ENCODE measurements at regions not wholly inside any gene's neighbourhood (a gene's known extent, or its start where the extent isn't known, plus 50 kb on each side); places are given as distances from the start of the nearest gene placed in this dataset.

DNA sequence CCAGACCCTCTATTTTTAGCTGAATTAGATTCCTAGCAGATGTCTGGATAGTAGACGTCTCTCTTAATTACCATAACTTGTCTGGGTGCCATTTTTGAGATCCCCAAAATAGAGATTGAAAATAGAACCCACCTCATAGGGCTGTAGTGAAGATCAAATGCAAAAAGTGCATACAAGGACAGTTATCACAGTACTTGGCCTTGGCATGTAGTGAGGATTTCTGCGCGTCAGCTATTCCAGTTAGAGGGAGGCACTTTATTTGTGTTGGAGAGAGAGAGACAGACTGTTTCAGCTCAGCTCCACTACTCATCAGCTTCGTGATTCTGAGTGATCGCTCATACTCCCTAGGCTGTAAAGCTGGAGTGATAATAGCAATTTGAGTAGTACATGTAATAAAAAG is 59.6 kb upstream of the CDH13 start:
- DNase-seq = no peak

GRCh38 chr16:82563401-82563800 is 63.4 kb upstream of the CDH13 start:
- DNase-seq = no peak

DNA sequence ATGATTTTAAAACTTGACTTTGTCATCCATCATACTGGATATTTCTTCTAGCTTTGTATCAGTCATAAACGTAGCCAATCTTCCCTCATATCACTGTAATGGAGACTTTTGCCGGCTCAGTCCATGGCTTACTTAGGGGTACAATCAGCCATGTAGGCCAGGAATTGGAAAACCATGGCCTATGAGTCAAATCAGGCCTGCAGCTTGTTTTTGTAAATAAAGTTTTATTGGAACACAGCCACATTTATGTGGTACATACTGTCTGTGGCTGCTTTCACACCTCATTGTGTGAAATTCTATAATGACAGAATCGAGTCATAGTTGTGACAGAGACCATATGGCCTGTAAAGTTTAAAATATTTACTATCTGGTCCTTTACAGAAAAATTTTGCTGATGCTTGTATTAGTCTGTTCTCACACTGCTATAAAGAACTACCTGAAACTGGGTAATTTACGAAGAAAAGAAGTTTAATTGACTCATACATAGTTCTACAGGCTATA is 64.5 kb upstream of the CDH13 start:
- DNase-seq = no peak

GRCh38 chr16:82560805-82561325 is 65.9 kb upstream of the CDH13 start:
- no peak for DNase-seq

DNA sequence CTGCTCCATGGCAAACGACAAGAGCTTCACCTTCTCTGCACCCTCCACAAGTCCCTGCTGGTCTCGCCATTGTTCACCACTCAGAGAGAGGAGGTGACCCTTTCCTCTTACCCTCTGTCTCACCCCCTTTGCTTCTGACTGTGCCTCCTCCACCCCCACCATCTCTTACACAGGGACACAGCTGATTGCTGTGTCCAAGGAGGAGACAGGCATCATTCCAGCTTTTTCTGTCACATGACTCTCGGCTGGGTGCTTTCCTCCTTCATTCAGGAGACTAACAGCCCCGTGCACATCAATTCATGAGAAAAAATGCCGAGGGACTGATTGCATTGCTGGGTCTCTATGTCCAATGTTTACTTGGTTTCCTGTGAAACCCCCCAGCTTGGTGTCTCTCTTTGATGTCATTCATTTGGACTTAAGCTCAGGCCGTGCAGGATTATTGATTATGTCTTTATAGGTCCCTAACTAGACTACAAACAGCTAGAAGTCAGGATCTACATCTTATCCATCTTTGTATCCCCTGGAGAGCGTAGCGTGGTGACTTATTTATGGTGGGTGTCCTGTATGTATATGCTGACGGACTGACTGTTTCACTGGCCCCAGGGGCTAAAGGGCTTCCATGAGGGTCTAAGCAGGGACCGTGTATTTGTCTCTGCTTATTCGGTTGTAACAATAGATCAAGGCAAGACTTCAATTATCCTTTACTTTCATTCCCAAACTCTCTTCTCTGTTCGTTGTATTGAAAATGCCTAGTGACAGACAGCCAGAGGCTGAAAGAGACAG is 82.2 kb upstream of the CDH13 start:
- no peak for DNase-seq

DNA sequence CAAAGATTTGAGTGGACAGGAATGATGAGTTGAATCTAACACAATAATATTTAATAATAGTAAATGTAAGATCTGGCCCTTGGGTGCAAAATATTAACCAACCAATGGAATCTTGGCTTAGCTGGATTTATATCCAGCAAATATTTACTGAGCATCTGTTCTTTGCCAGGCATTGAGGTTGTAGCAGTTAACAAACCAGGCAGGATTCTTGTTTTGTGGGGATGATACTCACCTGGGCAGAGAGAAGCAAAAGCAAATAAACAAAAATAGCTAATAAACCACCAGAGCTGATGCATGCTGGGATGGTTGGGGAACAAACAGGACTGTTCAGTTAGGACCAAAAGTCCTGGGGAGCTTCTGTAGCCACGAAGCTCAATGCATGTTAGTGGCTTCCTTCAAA is 84.1 kb upstream of the CDH13 start:
- DNase-seq = no peak

DNA sequence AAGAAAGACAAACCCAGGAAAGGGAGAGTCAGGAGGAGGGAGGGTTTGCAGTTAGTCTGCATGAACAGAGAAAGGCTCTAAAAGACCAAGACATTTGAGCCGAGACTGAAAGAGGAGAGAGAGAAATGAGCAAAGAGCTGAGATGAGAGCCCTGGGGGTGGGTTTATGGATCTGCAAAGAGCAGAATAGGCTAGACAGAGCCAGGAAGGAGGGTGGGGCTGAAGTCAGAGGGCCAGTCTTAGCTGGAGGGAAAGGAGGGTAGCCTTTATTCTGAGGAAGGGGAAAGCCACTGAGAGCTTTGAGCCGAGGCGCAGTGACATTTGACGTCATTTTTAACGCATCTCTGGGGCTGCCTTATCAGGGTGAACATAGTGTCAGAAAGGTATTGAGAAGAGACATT is 85.7 kb upstream of the CDH13 start:
- DNase-seq = no peak

DNA sequence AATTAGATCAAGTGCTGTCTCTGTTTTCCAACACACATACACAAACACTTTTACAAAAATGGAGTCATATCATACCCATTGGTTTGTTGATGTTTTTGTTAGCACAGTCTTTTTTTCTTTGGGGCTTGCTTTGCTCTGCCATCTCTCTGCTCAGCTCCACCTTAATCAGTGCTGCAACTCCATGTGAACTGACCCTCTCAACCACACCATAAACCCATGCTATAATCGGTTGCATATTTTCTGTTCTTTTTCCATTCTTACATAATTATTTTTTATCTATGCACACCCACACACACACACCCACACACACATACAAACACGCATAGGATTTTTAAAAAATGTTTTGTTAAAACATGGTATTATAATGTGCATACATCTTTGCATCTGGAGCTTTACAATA is 91.0 kb upstream of the CDH13 start:
- DNase-seq = no peak

DNA sequence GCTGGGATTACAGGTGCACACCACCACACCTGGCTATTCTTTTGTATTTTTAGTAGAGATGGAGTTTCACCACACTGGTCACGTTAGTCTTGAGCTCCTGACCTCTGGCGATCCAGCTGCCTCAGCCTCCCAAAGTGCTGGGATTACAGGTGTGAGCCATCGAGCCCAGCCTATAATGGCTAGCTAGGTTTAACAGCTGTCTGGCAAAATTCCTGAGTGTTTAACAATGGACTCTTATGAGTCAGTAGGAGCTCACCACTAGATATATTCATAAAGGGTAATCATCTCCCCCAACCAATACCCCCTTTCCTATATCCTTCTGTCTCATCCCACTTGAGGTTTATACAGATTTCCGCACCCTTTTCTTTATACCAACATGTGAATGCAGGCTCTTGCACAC is 91.5 kb upstream of the CDH13 start:
- DNase-seq = no peak

- no peak for DNase-seq
Observed at GRCh38 chr16:82533189-82533588, 93.6 kb upstream of the CDH13 start.

- DNase-seq = no peak
Observed at GRCh38 chr16:82530883-82531282, 95.9 kb upstream of the CDH13 start.

DNA sequence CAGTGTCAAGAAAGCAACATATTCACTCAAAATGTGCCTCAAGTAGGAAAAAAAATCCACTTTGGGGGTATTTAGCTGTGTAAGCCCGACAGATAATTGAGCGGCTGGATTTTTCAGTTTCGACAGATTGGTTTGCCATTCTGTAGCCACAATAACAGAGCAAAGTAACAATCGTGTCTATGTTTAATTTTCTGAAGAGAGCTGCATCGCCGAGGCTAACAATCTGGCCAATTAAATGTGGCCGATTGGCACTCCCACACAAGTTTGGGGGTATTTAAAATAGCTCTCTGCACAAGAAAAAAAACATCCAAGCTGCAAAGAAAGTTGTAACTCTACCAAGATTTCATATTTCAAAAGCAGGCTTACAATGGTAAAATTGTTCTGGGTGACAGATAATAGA is 99.7 kb upstream of the CDH13 start:
- DNase-seq = no peak

- DNase-seq = no peak
Observed at GRCh38 chr16:82524976-82525375, 101.8 kb upstream of the CDH13 start.

DNA sequence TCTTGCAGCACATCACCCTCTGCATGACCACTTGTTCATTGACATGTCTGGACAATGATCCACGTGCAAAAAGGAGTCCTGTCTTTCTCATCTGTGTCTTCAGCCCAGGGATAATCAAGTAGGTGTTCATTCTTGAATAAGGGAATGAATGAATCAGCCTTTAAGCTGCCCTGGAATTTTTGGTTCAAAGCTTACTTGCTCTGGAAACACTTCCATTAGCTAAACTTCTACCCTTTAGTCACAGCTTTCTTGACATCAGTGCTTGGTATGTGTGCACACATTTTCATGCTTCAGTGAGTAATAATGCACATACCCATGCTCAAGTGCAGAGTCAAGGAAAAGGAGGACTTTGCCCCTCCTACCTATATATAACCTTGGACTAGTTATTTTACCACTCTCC is 103.0 kb upstream of the CDH13 start:
- no peak for DNase-seq

DNA sequence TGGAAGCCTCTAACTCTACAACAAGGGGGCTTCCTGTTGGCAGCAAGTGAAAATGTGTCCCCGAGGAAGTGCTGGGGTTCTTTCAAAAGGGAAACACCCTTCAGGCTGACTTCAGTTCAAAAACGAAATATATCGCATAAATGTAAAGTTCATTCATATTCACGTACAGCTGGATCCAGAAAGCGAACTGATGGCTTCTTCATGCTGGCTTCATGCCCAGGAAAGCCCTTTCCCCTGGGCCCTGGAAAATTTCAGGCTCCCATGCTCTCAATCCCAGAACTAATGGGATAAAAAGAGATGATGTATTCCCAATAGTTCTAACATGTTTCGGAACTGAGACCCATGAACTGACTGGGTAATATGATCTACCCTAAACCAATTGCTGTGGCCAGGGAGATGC is 104.7 kb upstream of the CDH13 start:
- DNase-seq = no peak

GRCh38 chr16:82518811-82519210 is 108.0 kb upstream of the CDH13 start:
- DNase-seq = no peak

- DNase-seq = no peak
Observed at GRCh38 chr16:82514262-82514661, 112.5 kb upstream of the CDH13 start.

GRCh38 chr16:82510789-82511305 is 115.9 kb upstream of the CDH13 start:
- no peak for DNase-seq

GRCh38 chr16:82509691-82510430 is 116.9 kb upstream of the CDH13 start:
- no peak for DNase-seq

- DNase-seq = no peak
Observed at GRCh38 chr16:82506692-82507670, 119.8 kb upstream of the CDH13 start.

DNA sequence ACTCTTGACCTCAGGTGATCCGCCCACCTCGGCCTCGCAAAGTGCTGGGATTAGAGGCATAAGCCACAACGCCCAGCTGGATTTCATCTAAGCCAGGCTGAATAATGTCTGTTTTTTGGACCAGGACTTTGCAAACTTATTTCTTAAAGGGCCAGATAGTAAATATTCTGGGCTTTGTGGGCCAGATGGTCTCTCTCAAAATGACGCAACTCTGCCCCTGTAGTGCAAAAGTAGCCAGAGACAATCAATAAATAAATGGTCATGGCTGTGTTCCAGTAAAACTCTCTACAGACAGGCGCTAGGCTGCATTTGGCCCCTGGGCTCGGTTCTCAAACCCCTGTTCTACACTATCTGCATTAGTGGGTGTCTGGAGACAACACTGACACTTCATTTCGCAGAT is 121.9 kb upstream of the CDH13 start:
- no peak for DNase-seq

- DNase-seq = no peak
Observed at GRCh38 chr16:82499302-82499701, 127.5 kb upstream of the CDH13 start.

GRCh38 chr16:82497139-82497538 is 129.6 kb upstream of the CDH13 start:
- DNase-seq = no peak
